Fibroblast of mammary gland (primary cell): ENCODE measurements at regions not wholly inside any gene's neighbourhood (a gene's known extent, or its start where the extent isn't known, plus 50 kb on each side); places are given as distances from the start of the nearest gene placed in this dataset.

Experiments used
- DNase-seq: peaks from one replicate; pipeline ENCODE4 v3.0.0-alpha.2; 2010; ENCODE audit warnings: low read depth
- H3K4me3 ChIP-seq: 2 replicates; pipeline ENCODE4 v1.5.1; 2011; ENCODE audit warnings: low read depth, mild to moderate bottlenecking, low read length, moderate library complexity; ENCODE audit not compliant: control insufficient read depth
- CTCF ChIP-seq: conservative IDR thresholded peaks from 2 replicates; pipeline ENCODE4 v1.5.1; 2011; ENCODE audit warnings: low read depth, low read length, inconsistent platforms; ENCODE audit not compliant: control insufficient read depth, insufficient read depth

- DNase-seq = peak; percentile 36
- no peak for TF ChIP-seq CTCF
- no peak overlapping the region for H3K4me3 ChIP-seq
Measured at GRCh38 chr10:5585517-5586206, 60.9 kb downstream of the CALML3 start.

- no peak for TF ChIP-seq CTCF
- no peak overlapping the region for H3K4me3 ChIP-seq
- DNase-seq = no peak
Measured at GRCh38 chr10:5587151-5588079, 62.7 kb downstream of the CALML3 start.

GRCh38 chr10:5588080-5588453, 63.3 kb downstream of the CALML3 start:
- no peak for TF ChIP-seq CTCF
- no peak overlapping the region for H3K4me3 ChIP-seq
- no peak for DNase-seq

GRCh38 chr10:5588603-5589002, 63.8 kb downstream of the CALML3 start:
- no peak for DNase-seq
- H3K4me3 ChIP-seq = no peak overlapping the region
- TF ChIP-seq CTCF = no peak
